NB4 (cell line): ENCODE measurements at regions not wholly inside any gene's neighbourhood (a gene's known extent, or its start where the extent isn't known, plus 50 kb on each side); places are given as distances from the start of the nearest gene placed in this dataset.

ENCODE experiments used
- DNase-seq: peaks from one replicate; pipeline ENCODE4 v3.0.0; 2010; ENCODE audit warnings: low read depth
- H3K4me3 ChIP-seq: one replicate; pipeline ENCODE4 v1.5.1; 2011; ENCODE audit warnings: mild to moderate bottlenecking, low read depth, low read length, moderate library complexity
- CTCF ChIP-seq: IDR thresholded peaks from one replicate; pipeline ENCODE4 v1.5.1; 2012; ENCODE audit warnings: low read depth, low read length
- MAX ChIP-seq: IDR thresholded peaks from 2 replicates; pipeline ENCODE4 v1.6.1; 2011; ENCODE audit warnings: low read depth, low read length
- MYC ChIP-seq: IDR thresholded peaks from 2 replicates; pipeline ENCODE4 v1.6.1; 2011; ENCODE audit warnings: low read depth, low read length
- POLR2A ChIP-seq: IDR thresholded peaks from 2 replicates; pipeline ENCODE4 v1.6.1; 2011; ENCODE audit warnings: mild to moderate bottlenecking; ENCODE audit not compliant: insufficient read length; ENCODE audit errors: extremely low read depth

GRCh38 chr4:136505020-136505419, 1027.3 kb downstream of the PCDH18 start:
- no peak overlapping the region for H3K4me3 ChIP-seq
- no peak for TF ChIP-seq MAX
- no peak for TF ChIP-seq CTCF
- TF ChIP-seq MYC: no peak
- TF ChIP-seq POLR2A: no peak
- DNase-seq: no peak

DNA sequence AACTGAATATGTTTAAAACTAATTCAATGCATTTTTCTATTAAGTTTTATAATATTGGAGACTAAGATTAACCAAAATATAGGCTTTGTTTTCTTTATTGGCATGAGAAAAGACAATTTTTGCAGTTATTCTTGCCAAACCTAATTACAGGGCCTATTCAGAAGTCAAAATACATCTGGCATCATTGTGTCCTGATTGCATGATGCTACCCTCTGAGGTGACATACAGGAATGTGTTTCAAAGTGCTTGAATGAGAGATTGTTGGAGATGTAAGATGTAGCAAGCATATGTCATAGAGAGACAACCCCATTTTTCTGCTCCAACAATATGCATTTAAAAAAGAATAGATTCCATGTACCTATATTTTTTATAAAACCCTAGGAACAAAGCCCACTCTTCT, 1036.4 kb downstream of the PCDH18 start:
- no peak for DNase-seq
- no peak overlapping the region for H3K4me3 ChIP-seq
- no peak for TF ChIP-seq POLR2A
- TF ChIP-seq MYC: no peak
- TF ChIP-seq CTCF: no peak
- TF ChIP-seq MAX: no peak

DNA sequence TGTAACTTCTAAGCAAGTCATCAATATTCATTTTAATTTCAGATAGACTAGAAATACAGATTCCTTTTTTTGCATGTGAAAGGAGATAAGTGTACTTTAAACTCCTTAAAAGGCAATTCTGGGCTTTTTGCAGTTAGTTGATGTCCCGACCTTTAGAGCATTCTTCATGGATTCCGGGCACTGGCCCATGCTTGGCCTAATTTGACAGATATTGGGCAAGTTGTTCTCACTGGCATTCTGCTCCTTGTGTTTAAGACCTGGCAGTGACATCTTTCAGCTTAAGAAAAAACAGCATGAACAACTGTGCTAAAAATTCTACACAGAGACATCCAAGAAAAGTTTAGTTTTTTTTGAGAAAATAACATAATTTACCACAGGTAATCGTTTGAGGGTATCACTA, 1037.2 kb downstream of the PCDH18 start:
- H3K4me3 ChIP-seq: no peak overlapping the region
- TF ChIP-seq MYC (no peak), POLR2A (no peak), CTCF (no peak), MAX (no peak)
- DNase-seq: no peak

- no peak overlapping the region for H3K4me3 ChIP-seq
- TF ChIP-seq POLR2A: no peak
- TF ChIP-seq MYC: no peak
- no peak for TF ChIP-seq MAX
- no peak for TF ChIP-seq CTCF
- DNase-seq: no peak
Observed at GRCh38 chr4:136489101-136489500, 1043.2 kb downstream of the PCDH18 start.

DNA sequence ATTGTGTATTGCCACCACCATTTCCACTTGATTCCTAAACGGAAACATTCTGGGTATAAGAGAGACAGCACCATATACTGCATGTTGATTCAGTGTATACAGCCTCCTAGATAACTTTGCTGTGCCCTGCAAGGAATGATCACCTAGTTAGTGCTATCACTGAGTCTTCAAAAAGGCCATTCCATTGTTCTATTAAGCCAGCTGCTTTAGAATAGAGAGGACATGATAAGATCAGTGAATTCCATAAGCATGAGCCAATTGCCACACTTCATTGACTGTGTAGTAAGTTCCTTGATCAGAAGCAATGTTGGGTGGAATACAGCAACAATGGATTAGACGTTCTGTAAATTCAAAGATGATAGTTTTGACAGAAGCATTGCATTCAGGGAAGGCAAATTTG, 1047.3 kb downstream of the PCDH18 start:
- no peak for TF ChIP-seq CTCF
- TF ChIP-seq MYC: no peak
- no peak for TF ChIP-seq POLR2A
- no peak for TF ChIP-seq MAX
- no peak for DNase-seq
- no peak overlapping the region for H3K4me3 ChIP-seq

DNA sequence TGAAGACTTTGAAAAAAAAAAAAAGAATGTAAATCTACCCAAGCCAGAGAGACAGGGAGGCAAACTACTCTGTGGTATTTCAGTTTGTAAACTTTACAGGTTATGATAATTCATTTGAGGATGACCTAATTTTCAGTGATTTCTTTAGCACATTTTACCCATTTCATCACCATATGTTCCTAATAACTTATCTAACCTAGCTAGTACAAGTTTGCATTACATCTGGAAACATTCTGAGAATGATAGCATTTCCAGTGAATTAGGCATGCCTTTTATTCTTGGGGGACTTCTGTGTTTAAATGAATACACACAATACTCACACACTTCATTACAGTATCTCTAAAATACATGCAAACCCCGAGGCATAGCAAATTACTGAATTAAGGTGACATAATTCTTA, 1055.5 kb downstream of the PCDH18 start:
- TF ChIP-seq CTCF (no peak), MYC (no peak), MAX (no peak), POLR2A (no peak)
- DNase-seq: no peak
- no peak overlapping the region for H3K4me3 ChIP-seq
